ENCODE measurements at regions not wholly inside any gene's neighbourhood (a gene's known extent, or its start where the extent isn't known, plus 50 kb on each side); places are given as distances from the start of the nearest gene placed in this dataset.

DNA sequence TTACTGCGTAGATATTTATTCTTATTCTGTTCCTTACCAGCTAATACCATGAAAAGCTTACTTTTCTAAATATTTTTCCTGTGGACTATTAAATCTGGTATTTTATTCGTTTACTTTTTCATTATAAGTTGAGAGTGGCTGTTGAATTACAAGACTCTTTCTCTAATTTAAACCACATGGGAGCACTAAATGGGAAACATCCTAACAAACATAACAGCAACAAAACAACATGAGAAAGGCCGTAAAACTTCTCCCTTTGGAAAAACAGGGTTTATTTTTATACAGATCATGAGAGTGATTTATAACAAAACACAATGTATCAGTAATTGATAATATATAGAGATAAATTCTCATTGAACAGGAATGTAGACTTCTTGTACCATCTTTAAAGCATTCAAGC, 1592.1 kb downstream of the EFNB2 start:
- TF ChIP-seq YY1 (IDR thresholded peaks at IDR 0.05; ENCODE audit: insufficient read depth, insufficient read length) (no peak), ZNF274 (IDR thresholded peaks at IDR 0.05; ENCODE audit: low read depth, low read length) (no peak), SUZ12 (IDR thresholded peaks at IDR 0.05; ENCODE audit: extremely low read depth, insufficient read depth, insufficient read length) (no peak)
